Osteoblast (primary cell): ENCODE measurements at regions not wholly inside any gene's neighbourhood (a gene's known extent, or its start where the extent isn't known, plus 50 kb on each side); places are given as distances from the start of the nearest gene placed in this dataset.

Source experiments
- DNase-seq: peaks from one replicate; pipeline ENCODE4 v3.0.0; 2011; ENCODE audit warnings: low spot score, mixed read lengths; ENCODE audit not compliant: insufficient read length; ENCODE audit errors: missing footprints
- H2AFZ ChIP-seq: 2 replicates; pipeline ENCODE4 v1.6.0; 2011; ENCODE audit warnings: mild to moderate bottlenecking, low read length
- H3K27ac ChIP-seq: 2 replicates; pipeline ENCODE4 v1.5.1; 2011; ENCODE audit warnings: mild to moderate bottlenecking, low read depth, low read length, moderate library complexity
- H3K27me3 ChIP-seq: 2 replicates; pipeline ENCODE4 v1.6.0; 2012; ENCODE audit warnings: mild to moderate bottlenecking, control low read depth, inconsistent platforms, low read length, moderate library complexity; ENCODE audit not compliant: insufficient read depth
- H3K36me3 ChIP-seq: 2 replicates; pipeline ENCODE4 v1.5.1; 2011; ENCODE audit warnings: mild to moderate bottlenecking, low read length, control low read depth, moderate library complexity; ENCODE audit not compliant: insufficient read depth
- H3K4me1 ChIP-seq: 2 replicates; pipeline ENCODE4 v1.5.1; 2011; ENCODE audit warnings: mild to moderate bottlenecking, low read length, control low read depth, moderate library complexity; ENCODE audit not compliant: insufficient read depth
- H3K4me2 ChIP-seq: 2 replicates; pipeline ENCODE4 v1.6.0; 2011; ENCODE audit warnings: mild to moderate bottlenecking, low read length; ENCODE audit not compliant: insufficient read depth
- H3K4me3 ChIP-seq: fragments of 200-600 bp; sonication (generic); 3 replicates; pipeline ENCODE4 v1.5.1; 2012; ENCODE audit warnings: mild to moderate bottlenecking, low read length, inconsistent platforms; ENCODE audit not compliant: insufficient read depth
- H3K79me2 ChIP-seq: 2 replicates; pipeline ENCODE4 v1.6.0; 2012; ENCODE audit warnings: mild to moderate bottlenecking, low read length, control low read depth, inconsistent platforms; ENCODE audit not compliant: insufficient read depth
- H3K9me3 ChIP-seq: 2 replicates; pipeline ENCODE4 v1.5.1; 2011; ENCODE audit warnings: low read depth, low read length, control low read depth
- H4K20me1 ChIP-seq: 2 replicates; pipeline ENCODE4 v1.6.0; 2012; ENCODE audit warnings: mild to moderate bottlenecking, low read length, control low read depth; ENCODE audit not compliant: insufficient read depth
- CTCF ChIP-seq: IDR thresholded peaks from 2 replicates; pipeline ENCODE4 v1.5.1; 2011; ENCODE audit warnings: mild to moderate bottlenecking, low read depth, low read length, moderate library complexity; ENCODE audit errors: extremely low read depth

- H3K4me3 ChIP-seq, result no peak overlapping the region
- DNase-seq, result no peak
- H3K27me3 ChIP-seq, result no peaks in the 10 kb centered on the region
- H3K36me3 ChIP-seq, result no peaks in the 10 kb centered on the region
- H3K9me3 ChIP-seq, result no peaks in the 10 kb centered on the region
- TF ChIP-seq CTCF, result no peak
- H3K79me2 ChIP-seq, result no peaks in the 10 kb centered on the region
- no peaks in the 10 kb centered on the region for H4K20me1 ChIP-seq
- H2AFZ ChIP-seq, result no peak overlapping the region
- H3K4me1 ChIP-seq, result no peaks in the 10 kb centered on the region
- no peak overlapping the region for H3K4me2 ChIP-seq
- H3K27ac ChIP-seq, result no peak overlapping the region
Measured at GRCh38 chr3:26984416-26985390, 362.1 kb downstream of the LRRC3B start.

GRCh38 chr3:26989037-26989436, 366.5 kb downstream of the LRRC3B start:
- Histone ChIP-seq H4K20me1 (no peaks in the 10 kb centered on the region), H3K9me3 (no peaks in the 10 kb centered on the region), H3K4me3 (no peak overlapping the region), H3K36me3 (no peaks in the 10 kb centered on the region), H3K4me1 (no peaks in the 10 kb centered on the region), H3K4me2 (no peak overlapping the region), H2AFZ (no peak overlapping the region), H3K27ac (no peak overlapping the region), H3K79me2 (no peaks in the 10 kb centered on the region), H3K27me3 (no peaks in the 10 kb centered on the region)
- TF ChIP-seq CTCF, result no peak
- DNase-seq, result no peak

GRCh38 chr3:26997226-26997625, 372.0 kb downstream of the NEK10 start:
- H4K20me1 ChIP-seq, result no peaks in the 10 kb centered on the region
- H3K4me3 ChIP-seq, result no peak overlapping the region
- no peaks in the 10 kb centered on the region for H3K4me1 ChIP-seq
- no peak for TF ChIP-seq CTCF
- no peaks in the 10 kb centered on the region for H3K27me3 ChIP-seq
- no peak overlapping the region for H2AFZ ChIP-seq
- no peaks in the 10 kb centered on the region for H3K9me3 ChIP-seq
- H3K36me3 ChIP-seq, result no peaks in the 10 kb centered on the region
- H3K79me2 ChIP-seq, result no peaks in the 10 kb centered on the region
- DNase-seq, result no peak
- H3K4me2 ChIP-seq, result no peak overlapping the region
- H3K27ac ChIP-seq, result no peak overlapping the region

- H3K36me3 ChIP-seq, result no peaks in the 10 kb centered on the region
- TF ChIP-seq CTCF, result no peak
- DNase-seq, result no peak
- H3K79me2 ChIP-seq, result no peaks in the 10 kb centered on the region
- no peak overlapping the region for H2AFZ ChIP-seq
- H3K4me2 ChIP-seq, result no peak overlapping the region
- H3K27me3 ChIP-seq, result no peaks in the 10 kb centered on the region
- no peak overlapping the region for H3K4me3 ChIP-seq
- peaks cover 4% of the 10 kb centered on the region for H3K9me3 ChIP-seq
- H4K20me1 ChIP-seq, result no peaks in the 10 kb centered on the region
- no peaks in the 10 kb centered on the region for H3K4me1 ChIP-seq
- no peak overlapping the region for H3K27ac ChIP-seq
Measured at GRCh38 chr3:27010834-27011233, 358.3 kb downstream of the NEK10 start.
